Activated CD4-positive, alpha-beta T cell treated with anti-CD3 and anti-CD28 coated beads, Interleukin-2, amount 50 U/mL, for 24 hours (primary cell): ENCODE measurements at regions not wholly inside any gene's neighbourhood (a gene's known extent, or its start where the extent isn't known, plus 50 kb on each side); places are given as distances from the start of the nearest gene placed in this dataset.

Experiments used
- DNase-seq, 2 donors: peaks; one replicate each; pipeline ENCODE4 v3.0.0-alpha.2; 2020; ENCODE audit warnings: low read depth in 1 of 2, low spot score in 1 of 2

- DNase-seq: no peak
These were observed 237.4 kb upstream of the WWC1 start for GRCh38 chr5:168054091-168054490.

GRCh38 chr5:168055141-168055683 lies 236.2 kb upstream of the WWC1 start:
- DNase-seq: no peak

DNA sequence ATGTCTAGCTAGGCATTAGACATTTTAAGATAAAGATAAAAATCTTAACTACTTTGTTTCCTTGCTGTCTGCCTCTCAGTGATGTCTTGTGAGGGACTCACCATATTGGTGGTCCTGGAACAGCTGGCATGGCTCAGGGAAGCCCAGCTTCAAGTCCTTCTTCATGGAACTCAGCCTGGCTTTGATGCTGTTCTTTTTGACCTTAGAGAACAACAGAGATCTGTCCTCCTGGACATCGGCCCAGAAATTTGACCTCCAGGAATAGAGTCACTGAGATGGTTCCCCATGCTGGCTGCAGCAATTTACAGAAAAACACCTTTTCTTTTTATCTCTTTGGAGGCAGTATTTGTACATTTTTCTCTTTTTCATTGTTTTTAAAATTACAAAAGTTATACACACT lies 235.5 kb upstream of the WWC1 start:
- DNase-seq: no peak

GRCh38 chr5:168056499-168057182 lies 234.8 kb upstream of the WWC1 start:
- no peak for DNase-seq

- no peak for DNase-seq
These were observed 233.5 kb upstream of the WWC1 start for GRCh38 chr5:168057905-168058304.

DNA sequence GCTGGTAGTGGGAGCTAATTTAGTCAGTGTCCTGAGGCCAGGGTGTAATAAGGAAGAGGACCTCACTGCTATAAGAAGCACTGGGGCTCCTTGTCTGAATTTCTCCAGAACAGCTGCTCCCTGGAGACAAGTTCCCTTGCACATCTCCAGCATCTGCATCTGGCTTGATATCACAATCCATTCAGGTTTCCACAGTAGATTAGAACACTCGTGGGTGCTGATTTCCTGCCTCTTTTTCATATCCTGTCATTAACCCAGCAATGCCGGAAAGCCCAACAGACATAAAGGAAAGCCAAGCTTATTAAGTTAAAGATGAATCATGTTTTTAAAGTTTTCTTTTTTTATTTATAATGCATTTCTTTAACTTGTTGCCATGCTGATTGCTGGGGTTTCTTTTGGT lies 232.3 kb upstream of the WWC1 start:
- no peak for DNase-seq

GRCh38 chr5:168062239-168062638 lies 229.2 kb upstream of the WWC1 start:
- DNase-seq: no peak

DNA sequence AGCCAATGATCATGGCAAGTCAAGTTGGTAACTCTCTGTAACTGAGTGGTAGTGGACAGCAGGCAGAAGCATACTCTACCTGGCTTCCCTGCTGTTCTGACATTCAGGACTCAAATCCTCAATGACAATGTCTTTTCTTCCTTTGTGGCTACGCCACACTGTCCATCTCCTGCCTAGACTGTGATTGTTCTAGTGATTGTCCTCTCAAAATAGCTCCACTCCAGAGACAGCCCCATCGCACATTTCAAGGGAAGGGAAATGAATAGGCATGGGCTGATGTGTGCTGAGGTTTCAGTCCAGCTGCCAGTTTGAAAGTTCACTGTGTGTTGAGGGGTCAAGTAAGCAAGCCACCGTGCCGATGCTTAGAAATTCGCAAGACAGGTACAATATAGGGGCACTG lies 227.0 kb upstream of the WWC1 start:
- no peak for DNase-seq

DNA sequence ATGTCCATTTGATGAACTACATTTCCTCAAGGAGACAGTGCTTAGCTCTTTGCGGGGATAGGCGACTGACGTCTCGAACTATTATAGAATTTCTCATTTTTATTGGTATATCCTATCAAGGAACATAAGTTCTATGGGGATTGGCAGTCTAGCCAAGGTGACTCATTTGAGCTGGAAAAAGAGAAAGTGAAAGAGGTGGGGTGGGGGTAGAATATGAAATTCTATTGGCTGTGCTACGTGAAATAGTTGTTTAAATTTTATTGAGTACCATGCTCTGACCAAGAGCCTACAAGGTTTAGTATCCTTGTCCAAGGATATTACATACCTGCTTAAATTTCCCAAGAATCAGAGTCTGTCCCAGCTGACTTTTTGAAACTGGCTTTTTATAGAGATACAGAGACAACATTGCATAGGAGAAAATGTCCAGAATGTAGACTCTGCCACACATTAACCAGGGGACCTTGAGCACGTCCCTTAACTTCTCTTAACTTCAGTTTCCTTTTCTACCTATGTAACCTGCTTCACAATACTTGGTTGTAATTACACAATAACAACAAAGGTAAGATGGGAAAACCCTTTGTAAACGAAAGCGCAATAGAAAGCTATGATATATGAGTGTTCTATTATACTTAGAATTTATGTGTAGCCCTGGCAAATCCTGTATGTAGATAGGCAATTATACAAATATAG lies 226.4 kb upstream of the WWC1 start:
- no peak for DNase-seq

GRCh38 chr5:168066536-168067208 lies 224.8 kb upstream of the WWC1 start:
- DNase-seq: no peak

DNA sequence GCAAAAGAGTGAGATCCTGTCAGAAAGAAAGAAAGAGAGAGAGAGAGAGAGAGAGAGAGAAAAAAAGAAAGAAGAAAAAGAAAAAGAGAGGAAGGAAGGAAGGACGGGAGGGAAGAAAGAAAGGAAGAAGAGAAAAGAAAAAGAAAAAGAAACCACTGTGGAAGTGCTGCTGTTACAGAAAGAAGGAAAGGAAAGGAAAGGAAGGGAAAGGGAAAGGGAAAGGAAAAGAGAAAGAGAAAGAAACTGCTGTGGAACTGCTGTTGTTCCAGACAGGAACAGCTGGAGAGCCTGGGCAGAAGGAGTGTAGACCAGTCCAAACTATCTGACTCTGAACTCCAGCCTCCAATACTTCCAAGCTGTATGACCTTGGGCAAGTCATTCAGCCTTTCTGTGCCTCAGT lies 220.7 kb upstream of the WWC1 start:
- no peak for DNase-seq

DNA sequence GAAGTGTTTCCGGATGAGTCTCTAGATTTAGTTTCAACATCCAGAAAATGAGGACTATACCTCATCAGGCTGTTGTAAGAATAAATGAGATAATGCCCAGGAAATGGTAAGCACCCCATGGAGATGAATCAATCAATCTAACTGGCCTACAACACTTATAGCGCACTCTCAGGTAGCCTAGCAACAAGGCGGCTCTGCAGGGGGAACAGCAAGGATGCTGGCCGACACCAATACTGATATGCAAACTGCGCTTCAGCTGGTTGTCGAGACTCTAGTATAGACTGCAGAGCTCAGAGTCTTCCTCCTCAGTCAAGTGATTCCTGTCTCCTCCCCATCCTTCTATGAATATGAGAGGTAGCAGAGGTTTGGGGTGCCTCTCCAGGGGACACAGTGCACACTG lies 218.8 kb upstream of the WWC1 start:
- DNase-seq: no peak

- DNase-seq: no peak
These were observed 218.1 kb upstream of the WWC1 start for GRCh38 chr5:168073311-168073710.

DNA sequence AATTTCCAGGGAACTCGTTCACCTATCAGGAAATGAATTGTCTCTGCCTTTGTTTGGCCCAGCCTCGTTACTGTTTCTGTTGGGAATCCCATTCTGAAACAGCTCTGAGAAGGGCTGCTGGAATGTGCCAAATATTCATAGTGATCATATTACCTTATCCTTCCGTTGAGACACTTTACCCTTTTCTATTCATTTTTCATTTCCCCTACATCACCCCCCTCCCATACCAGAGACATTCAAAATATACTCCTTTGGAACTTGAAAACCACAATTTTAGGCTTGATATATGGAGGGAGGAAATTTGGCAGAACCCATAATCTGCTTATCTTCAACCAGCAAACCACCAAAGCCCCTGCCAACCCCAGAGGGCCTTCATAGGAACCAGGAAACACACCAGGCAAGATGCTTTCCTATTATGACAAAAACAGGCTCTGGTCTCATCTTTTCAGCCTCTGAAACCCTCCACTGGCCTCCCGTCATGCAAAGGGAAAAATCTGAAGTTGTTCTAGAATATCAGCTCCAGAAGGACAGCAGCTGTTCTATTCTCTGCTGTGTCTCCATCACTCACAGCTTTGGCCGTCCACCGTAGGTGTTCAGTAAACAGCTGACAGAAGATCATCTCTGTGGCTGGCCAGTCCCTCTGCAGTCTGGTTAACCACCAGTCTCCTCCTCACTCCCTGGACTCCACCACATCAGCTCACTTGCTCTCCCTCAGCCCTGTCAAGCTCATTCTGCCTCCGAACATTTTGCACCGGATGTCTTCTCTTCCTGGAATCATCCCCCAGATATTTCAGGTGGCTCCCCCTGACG lies 217.2 kb upstream of the WWC1 start:
- DNase-seq: no peak

DNA sequence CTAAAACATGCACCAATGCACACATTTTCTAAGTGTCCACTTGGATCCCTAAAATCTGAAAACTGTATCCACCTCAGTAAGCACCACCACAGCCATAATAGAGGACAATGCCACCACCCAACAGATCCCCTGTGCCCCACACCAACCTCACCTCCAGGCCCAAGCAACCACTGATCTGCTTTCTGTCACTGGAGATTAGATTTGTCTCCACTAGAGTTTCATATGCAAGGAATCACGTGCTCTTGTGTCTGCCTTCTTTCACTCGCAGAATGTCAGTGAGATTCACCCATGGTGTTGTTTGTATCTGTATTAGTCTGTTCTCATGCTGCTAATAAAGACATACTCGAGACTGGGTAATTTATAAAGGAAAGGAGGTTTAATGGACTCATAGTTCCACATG lies 216.1 kb upstream of the WWC1 start:
- DNase-seq: no peak

DNA sequence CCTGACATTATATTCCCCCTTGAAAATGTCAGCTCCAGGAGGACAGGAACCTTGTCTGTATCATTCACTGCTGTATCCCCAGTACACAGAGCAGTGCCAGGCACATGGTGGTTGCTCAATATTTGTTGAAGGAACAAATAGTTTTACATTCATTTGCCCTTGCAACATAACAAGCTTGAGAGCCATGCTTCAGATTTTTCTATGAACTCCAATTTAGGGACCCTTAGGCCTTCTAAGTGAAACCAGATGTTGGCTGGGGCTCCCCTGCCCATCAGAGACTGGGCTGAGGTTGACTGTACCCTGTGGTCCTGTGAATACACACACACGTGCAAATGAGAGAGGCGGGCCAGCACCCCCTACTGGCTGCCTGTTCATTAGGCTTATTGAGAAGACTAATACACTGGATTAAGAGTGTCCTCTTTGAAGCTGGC lies 214.9 kb upstream of the WWC1 start:
- DNase-seq: no peak

GRCh38 chr5:168085261-168086031 lies 206.0 kb upstream of the WWC1 start:
- DNase-seq: no peak

GRCh38 chr5:168086104-168086610 lies 205.3 kb upstream of the WWC1 start:
- DNase-seq: no peak

- DNase-seq: no peak
These were observed 204.7 kb upstream of the WWC1 start for GRCh38 chr5:168086746-168087145.

DNA sequence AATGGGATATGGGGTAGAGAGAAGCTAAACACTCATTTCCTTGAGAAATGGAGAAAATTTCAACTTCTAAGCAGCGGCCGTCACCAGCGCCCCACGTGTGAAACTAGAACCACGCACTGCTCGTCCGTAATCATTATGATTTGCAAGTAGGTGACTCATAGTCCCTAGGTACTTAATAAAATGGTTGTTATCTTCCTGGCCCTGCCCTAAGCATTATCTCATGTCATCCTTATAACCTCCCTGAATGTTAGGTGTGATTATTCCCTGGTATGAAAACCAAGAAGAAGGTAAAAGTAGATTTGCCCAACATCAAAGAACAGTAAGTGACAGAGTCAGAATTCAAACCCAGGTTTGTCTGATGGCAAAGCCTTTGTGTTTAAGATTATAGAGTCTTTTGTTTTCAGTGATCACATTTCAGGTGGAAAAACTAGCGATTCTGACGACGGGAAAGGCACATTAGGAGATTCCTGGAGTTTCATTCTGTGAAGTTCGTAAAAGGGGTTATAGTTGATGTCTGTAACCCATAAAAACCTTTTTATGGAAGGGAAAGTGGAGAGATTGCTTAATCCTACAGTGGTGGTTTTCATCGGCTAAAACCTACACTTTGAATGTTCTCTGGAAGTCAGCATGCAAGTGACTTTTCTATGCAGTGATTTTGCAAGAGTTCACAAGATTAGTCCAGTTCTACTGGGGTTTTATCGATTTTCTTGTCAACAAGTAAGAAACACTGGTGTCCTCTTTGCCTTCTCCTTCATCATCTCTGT lies 202.9 kb upstream of the WWC1 start:
- DNase-seq: no peak
